ENCODE measurements at regions not wholly inside any gene's neighbourhood (a gene's known extent, or its start where the extent isn't known, plus 50 kb on each side); places are given as distances from the start of the nearest gene placed in this dataset.

- Histone ChIP-seq H3K36me3 (no peaks in the 10 kb centered on the region), H3K27ac (no peak overlapping the region), H3K27me3 (peaks cover 39% of the 10 kb centered on the region), H3K4me3 (ENCODE audit: low read depth in 1 of 2, low read length in 1 of 2) (no peak overlapping the region), H3K4me1 (ENCODE audit: control insufficient read depth in 1 of 2, insufficient read depth in 1 of 2, low read depth in 1 of 2, low read length in 1 of 2) (no peaks in the 10 kb centered on the region), H3K9me3 (no peaks in the 10 kb centered on the region)
- TF ChIP-seq CTCF (IDR thresholded peaks at IDR 0.05): no peak
Measured at GRCh38 chr10:132997517-132998265, 55.3 kb upstream of the CFAP46 start.

- Histone ChIP-seq H3K9me3 (no peaks in the 10 kb centered on the region), H3K4me3 (ENCODE audit: low read depth in 1 of 2, low read length in 1 of 2) (no peak overlapping the region), H3K27me3 (peaks cover 34% of the 10 kb centered on the region)
Measured at GRCh38 chr10:132996603-132997343, 54.4 kb upstream of the CFAP46 start.

GRCh38 chr10:132995909-132996602, 53.7 kb upstream of the CFAP46 start:
- no peaks in the 10 kb centered on the region for H3K4me1 ChIP-seq (ENCODE audit: control insufficient read depth in 1 of 2, insufficient read depth in 1 of 2, low read depth in 1 of 2, low read length in 1 of 2)
- TF ChIP-seq CTCF (IDR thresholded peaks at IDR 0.05): no peak
- no peaks in the 10 kb centered on the region for H3K9me3 ChIP-seq
- H3K27me3 ChIP-seq: peaks cover 33% of the 10 kb centered on the region
- H3K27ac ChIP-seq: no peak overlapping the region
- H3K4me3 ChIP-seq (ENCODE audit: low read depth in 1 of 2, low read length in 1 of 2): no peak overlapping the region
- H3K36me3 ChIP-seq: no peaks in the 10 kb centered on the region

More at GRCh38 chr10:132996603-132997343, 54.4 kb upstream of the CFAP46 start:
- Histone ChIP-seq H3K27ac (no peak overlapping the region), H3K4me1 (ENCODE audit: control insufficient read depth in 1 of 2, insufficient read depth in 1 of 2, low read depth in 1 of 2, low read length in 1 of 2) (no peaks in the 10 kb centered on the region), H3K36me3 (no peaks in the 10 kb centered on the region)
- TF ChIP-seq CTCF (IDR thresholded peaks at IDR 0.05): no peak

GRCh38 chr10:132994811-132995210, 52.4 kb upstream of the CFAP46 start:
- H3K9me3 ChIP-seq: no peaks in the 10 kb centered on the region
- TF ChIP-seq CTCF (IDR thresholded peaks at IDR 0.05): no peak
- H3K4me1 ChIP-seq (ENCODE audit: control insufficient read depth in 1 of 2, insufficient read depth in 1 of 2, low read depth in 1 of 2, low read length in 1 of 2): no peaks in the 10 kb centered on the region
- peaks cover 28% of the 10 kb centered on the region for H3K27me3 ChIP-seq
- H3K27ac ChIP-seq: no peak overlapping the region
- no peak overlapping the region for H3K4me3 ChIP-seq (ENCODE audit: low read depth in 1 of 2, low read length in 1 of 2)
- H3K36me3 ChIP-seq: no peaks in the 10 kb centered on the region

- Histone ChIP-seq H3K4me3 (ENCODE audit: low read depth in 1 of 2, low read length in 1 of 2) (no peak overlapping the region), H3K27ac (no peak overlapping the region)
- TF ChIP-seq CTCF (IDR thresholded peaks at IDR 0.05): no peak
Measured at GRCh38 chr10:132994185-132994796, 51.9 kb upstream of the CFAP46 start.

More at GRCh38 chr10:132994185-132994796, 51.9 kb upstream of the CFAP46 start:
- Histone ChIP-seq H3K9me3 (no peaks in the 10 kb centered on the region), H3K27me3 (peaks cover 28% of the 10 kb centered on the region), H3K36me3 (no peaks in the 10 kb centered on the region), H3K4me1 (ENCODE audit: control insufficient read depth in 1 of 2, insufficient read depth in 1 of 2, low read depth in 1 of 2, low read length in 1 of 2) (no peaks in the 10 kb centered on the region)
